HCT116 (cell line): ENCODE measurements at regions not wholly inside any gene's neighbourhood (a gene's known extent, or its start where the extent isn't known, plus 50 kb on each side); places are given as distances from the start of the nearest gene placed in this dataset.

Source experiments
- ATAC-seq: fragments of 200-7000 bp; cut with Tn5 transposase; 2 replicates; pipeline ENCODE4 v1.9.1; 2020; ENCODE audit warnings: mild to moderate bottlenecking, moderate library complexity
- BruUV-seq: library from RNA; stranded (reverse); fragments of 400-500 nt; replicated peaks from 2 replicates; lab custom pipeline; 2021; lab: Mats Ljungman, UMichigan
- CTCF ChIA-PET: fragments of 300-600 bp; sonication (Branson Sonifier 250); formaldehyde crosslinking; loops from one replicate; lab custom pipeline; 2021; ENCODE audit warnings: antibody characterized with exemption; lab: Charles Lee
- POLR2A ChIA-PET: fragments of 300-600, 350-600 bp; sonication (Branson Sonifier 250); formaldehyde crosslinking; loops from one replicate; lab custom pipeline; 2021; ENCODE audit warnings: antibody characterized with exemption; lab: Charles Lee
- RAD21 ChIA-PET, 2 experiments: fragments of 300-600 bp; sonication (Branson Sonifier 250); formaldehyde crosslinking; loops; one replicate each; lab custom pipeline; 2023; ENCODE audit warnings: low total read pairs in 2 of 2; ENCODE audit not compliant: uncharacterized antibody in 2 of 2, unreplicated experiment in 2 of 2, low non-redundant PET in 1 of 2; lab: Charles Lee
- DNase-seq: peaks from one replicate; pipeline ENCODE4 v3.0.0-alpha.2; 2010; ENCODE audit warnings: low read depth, low spot score
- H2AFZ ChIP-seq: fragments of 200-600 bp; shearing (Covaris generic), sonication (generic); 2 replicates; pipeline ENCODE4 v1.6.1; 2017; ENCODE audit warnings: low read depth, mixed run types, mixed read lengths, antibody characterized with exemption, low read length; ENCODE audit not compliant: poor library complexity, severe bottlenecking
- H3K27ac ChIP-seq: 2 replicates; pipeline ENCODE4 v1.5.1; 2012; ENCODE audit warnings: low read depth, low read length
- H3K27me3 ChIP-seq: fragments of 200-600 bp; sonication (generic); 2 replicates; pipeline ENCODE4 v1.6.1; 2016; ENCODE audit warnings: mixed run types, low read length, mixed read lengths; ENCODE audit not compliant: insufficient read depth
- H3K36me3 ChIP-seq, 2 experiments: fragments of 200-500 bp in 1 of 2; fragments of 200-600 bp in 1 of 2; sonication (Bioruptor generic) in 1 of 2; sonication (generic) in 1 of 2; 2 replicates each; pipeline versions ENCODE4 v1.5.1 to v1.6.1; 2014 to 2016; ENCODE audit warnings: low read length in 2 of 2, inconsistent platforms in 1 of 2, mixed read lengths in 1 of 2, mixed run types in 1 of 2; ENCODE audit not compliant: insufficient read depth in 2 of 2, control insufficient read depth in 1 of 2
- H3K4me1 ChIP-seq, 2 experiments: fragments of 200-600 bp in 1 of 2; sonication (generic) in 1 of 2; 2 replicates each; pipeline versions ENCODE4 v1.5.1 to v1.6.1; 2012 to 2017; ENCODE audit warnings: low read length in 2 of 2, inconsistent platforms in 1 of 2, mild to moderate bottlenecking in 1 of 2, mixed read lengths in 1 of 2, mixed run types in 1 of 2, moderate library complexity in 1 of 2; ENCODE audit not compliant: insufficient read depth in 2 of 2, control insufficient read depth in 1 of 2
- H3K4me2 ChIP-seq: fragments of 200-600 bp; sonication (generic); 2 replicates; pipeline ENCODE4 v1.6.1; 2017; ENCODE audit warnings: mixed run types, low read length, mixed read lengths
- H3K4me3 ChIP-seq, 2 experiments: fragments of 200-600 bp in 1 of 2; sonication (generic) in 1 of 2; replicated peaks in 1 of 2; 2 replicates each; pipeline ENCODE4 v1.5.1; 2011 to 2016; ENCODE audit warnings: low read length in 2 of 2, control low read depth in 1 of 2, low read depth in 1 of 2, mild to moderate bottlenecking in 1 of 2, mixed read lengths in 1 of 2, mixed run types in 1 of 2
- H3K79me2 ChIP-seq: fragments of 200-600 bp; sonication (generic); 2 replicates; pipeline ENCODE4 v1.6.1; 2017; ENCODE audit warnings: mild to moderate bottlenecking, mixed run types, low read length, moderate library complexity, mixed read lengths; ENCODE audit not compliant: insufficient read depth
- H3K9ac ChIP-seq: fragments of 200-600 bp; sonication (generic); 2 replicates; pipeline ENCODE4 v1.6.1; 2016; ENCODE audit warnings: low read length, mixed read lengths
- H3K9me2 ChIP-seq: fragments of 200-600 bp; sonication (generic), shearing (Covaris generic); 2 replicates; pipeline ENCODE4 v1.6.1; 2017; ENCODE audit warnings: mixed run types, mild to moderate bottlenecking, moderate library complexity; ENCODE audit not compliant: insufficient read depth
- H3K9me3 ChIP-seq, 2 experiments: fragments of 200-500 bp in 1 of 2; fragments of 200-600 bp in 1 of 2; sonication (Bioruptor generic) in 1 of 2; sonication (generic) in 1 of 2; 2 replicates each; pipeline ENCODE4 v1.6.1; 2014 to 2017; ENCODE audit warnings: low read length in 2 of 2, mixed read lengths in 2 of 2, inconsistent platforms in 1 of 2, low read depth in 1 of 2, mild to moderate bottlenecking in 1 of 2, mixed run types in 1 of 2, moderate library complexity in 1 of 2; ENCODE audit not compliant: control insufficient read depth in 1 of 2, insufficient read depth in 1 of 2
- H4K20me1 ChIP-seq: fragments of 200-600 bp; sonication (generic), shearing (Covaris generic); 2 replicates; pipeline ENCODE4 v1.6.1; 2017; ENCODE audit warnings: mixed run types, mild to moderate bottlenecking, moderate library complexity; ENCODE audit not compliant: insufficient read depth
- CBX3 ChIP-seq: IDR thresholded peaks from 2 replicates; pipeline ENCODE4 v1.6.1; 2012; ENCODE audit warnings: low read depth
- ELF1 ChIP-seq: IDR thresholded peaks from 2 replicates; pipeline ENCODE4 v1.6.1; 2012; ENCODE audit warnings: low read depth, borderline replicate concordance
- EZH2 ChIP-seq: fragments of 200-600 bp; sonication (generic); IDR thresholded peaks from 2 replicates; pipeline ENCODE4 v1.6.1; 2017; ENCODE audit warnings: antibody characterized with exemption, mixed run types
- POLR2A ChIP-seq: IDR thresholded peaks from 2 replicates; pipeline ENCODE4 v1.7.0; 2011; ENCODE audit warnings: borderline replicate concordance; ENCODE audit not compliant: insufficient read depth, insufficient read length; ENCODE audit errors: extremely low read depth
- SIN3A ChIP-seq: IDR thresholded peaks from 2 replicates; pipeline ENCODE4 v1.6.1; 2012; ENCODE audit warnings: low read depth
- SRF ChIP-seq: IDR thresholded peaks from 2 replicates; pipeline ENCODE4 v1.6.1; 2012; ENCODE audit warnings: low read depth
- TCF7L2 ChIP-seq: IDR thresholded peaks from 2 replicates; pipeline ENCODE4 v1.7.0; 2011; ENCODE audit warnings: borderline replicate concordance, inconsistent platforms; ENCODE audit not compliant: insufficient read depth, insufficient read length; ENCODE audit errors: extremely low read depth
- intact Hi-C: fragments of 100-400 bp; cut with micrococcal nuclease; formaldehyde crosslinking; loops from 2 replicates; pipeline ENCODE4 v1.10.0; 2022

GRCh38 chr10:29897430-29897829, 162.0 kb downstream of the JCAD start:
- no peaks in the 10 kb centered on the region for H4K20me1 ChIP-seq
- BruUV-seq, result no TSS peak
- H3K9me3 ChIP-seq, result no peaks in the 10 kb centered on the region
- no peak overlapping the region for H3K9ac ChIP-seq
- no peak for DNase-seq
- no peak overlapping the region for H3K4me3 ChIP-seq
- H3K9me2 ChIP-seq, result no peaks in the 10 kb centered on the region
- no peak overlapping the region for H2AFZ ChIP-seq
- intact Hi-C loops, result no loop called here
- ChIA-PET CTCF (no interaction called here), POLR2A (no interaction called here), RAD21 (interaction anchor here in 1 of 2 experiments (0.7 kb wide), 1 partner anchor 990 kb away, joined by 3 read pairs; no protein-coding TSS in a partner anchor)
- H3K4me2 ChIP-seq, result no peak overlapping the region
- no peaks in the 10 kb centered on the region for H3K27me3 ChIP-seq
- no peaks in the 10 kb centered on the region for H3K36me3 ChIP-seq
- no peaks in the 10 kb centered on the region for H3K79me2 ChIP-seq
- TF ChIP-seq TCF7L2, result no peak
- TF ChIP-seq ELF1, result no peak
- TF ChIP-seq CBX3, result no peak
- no peak for TF ChIP-seq SRF
- no peak for TF ChIP-seq POLR2A
- TF ChIP-seq, all 23 proteins: peak for 0
- ATAC-seq, result no peak
- Histone ChIP-seq H3K27ac (no peak overlapping the region), H3K4me1 (no peaks in the 10 kb centered on the region)

GRCh38 chr10:29896053-29896452, 163.3 kb downstream of the JCAD start:
- no peak overlapping the region for H3K9ac ChIP-seq
- no peaks in the 10 kb centered on the region for H3K4me1 ChIP-seq
- no peak overlapping the region for H3K4me3 ChIP-seq
- H3K9me2 ChIP-seq, result no peaks in the 10 kb centered on the region
- no peak overlapping the region for H3K27ac ChIP-seq
- ChIA-PET CTCF (no interaction called here), RAD21 (no interaction called here), POLR2A (no interaction called here)
- BruUV-seq, result no TSS peak
- DNase-seq (no peak), ATAC-seq (no peak)
- no peak overlapping the region for H3K4me2 ChIP-seq
- no peaks in the 10 kb centered on the region for H3K36me3 ChIP-seq
- TF ChIP-seq EZH2 (no peak), CBX3 (no peak), TCF7L2 (no peak), SIN3A (no peak), POLR2A (no peak)
- H3K27me3 ChIP-seq, result no peaks in the 10 kb centered on the region
- H3K79me2 ChIP-seq, result no peaks in the 10 kb centered on the region
- no peak overlapping the region for H2AFZ ChIP-seq
- H3K9me3 ChIP-seq, result no peaks in the 10 kb centered on the region
- intact Hi-C loops, result no loop called here
- no peaks in the 10 kb centered on the region for H4K20me1 ChIP-seq
